DOHH2 (cell line): ENCODE measurements at regions not wholly inside any gene's neighbourhood (a gene's known extent, or its start where the extent isn't known, plus 50 kb on each side); places are given as distances from the start of the nearest gene placed in this dataset.
"Not testable (repeated sequence)": the region's sequence is repeated elsewhere in the genome, so short reads cannot be mapped to it uniquely, and the experiment has no call there.

ENCODE experiments used
- CTCF ChIP-seq: fragments of 200-600 bp; sonication (generic); IDR thresholded peaks from one replicate; pipeline ENCODE4 v1.5.1; 2014; ENCODE audit warnings: antibody characterized with exemption, mild to moderate bottlenecking, low read depth, low read length; ENCODE audit not compliant: poor library complexity, severe bottlenecking
- EZH2phosphoT487 ChIP-seq: fragments of 200-600 bp; sonication (generic); IDR thresholded peaks from 2 replicates; pipeline ENCODE4 v1.6.1; 2017; ENCODE audit warnings: borderline replicate concordance, mild to moderate bottlenecking, antibody characterized with exemption, low read length, moderate library complexity, mixed read lengths

DNA sequence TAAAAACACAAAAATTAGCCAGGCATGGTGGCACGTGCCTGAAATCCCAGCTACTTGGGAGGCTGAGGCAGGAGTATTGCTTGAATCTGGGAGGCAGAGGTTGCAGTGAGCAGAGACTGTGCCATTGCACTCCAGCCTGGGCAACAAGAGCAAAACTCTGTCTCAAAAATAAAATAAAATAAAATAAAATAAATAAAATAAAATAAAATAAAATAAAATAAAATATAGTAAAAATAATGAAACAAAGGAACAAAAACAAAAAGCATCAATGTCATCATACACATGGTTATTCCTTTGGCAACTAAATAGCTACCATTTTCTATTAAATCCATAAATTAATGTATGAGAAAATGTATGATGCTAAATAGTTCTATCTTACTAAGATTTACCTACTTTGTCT lies 1123.9 kb downstream of the MRPL39 start:
- not testable (repeated sequence) for TF ChIP-seq CTCF, EZH2phosphoT487
